ENCODE measurements at regions not wholly inside any gene's neighbourhood (a gene's known extent, or its start where the extent isn't known, plus 50 kb on each side); places are given as distances from the start of the nearest gene placed in this dataset.

DNA sequence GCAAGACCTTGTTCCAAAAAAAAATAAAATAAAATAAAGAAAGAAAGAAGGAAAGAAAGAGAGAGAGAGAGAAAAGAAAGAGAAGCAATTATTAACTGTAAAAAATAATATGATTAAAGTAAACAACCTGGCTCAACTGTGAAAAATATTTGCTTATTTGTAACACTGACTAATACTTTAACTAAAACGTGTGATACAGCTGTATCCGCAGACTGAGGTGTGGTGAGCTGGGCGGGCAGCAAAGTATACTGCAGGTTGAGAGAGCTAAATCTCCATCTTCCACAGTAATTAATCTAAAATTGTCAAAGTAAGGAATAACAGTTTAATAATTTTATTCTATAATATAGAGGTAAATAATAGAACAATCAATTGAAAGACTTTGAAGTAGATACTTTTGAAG is 145.5 kb upstream of the FAM241A start:
- H3K9me3 Mint-ChIP-seq (ENCODE audit: unreplicated experiment) = no peaks in the 10 kb centered on the region
- H3K27ac Mint-ChIP-seq (ENCODE audit: unreplicated experiment) = no peak overlapping the region
- TF ChIP-seq CTCF (IDR thresholded peaks at IDR 0.05; ENCODE audit: unreplicated experiment) = no peak
- peaks cover 1% of the 10 kb centered on the region for H3K27me3 Mint-ChIP-seq (ENCODE audit: unreplicated experiment)
- H3K36me3 Mint-ChIP-seq (ENCODE audit: low read depth, unreplicated experiment) = peaks cover 5% of the 10 kb centered on the region
- DNase-seq (ENCODE audit: low spot score) = no peak
- H3K4me3 Mint-ChIP-seq (ENCODE audit: unreplicated experiment) = no peak overlapping the region
- peaks cover 4% of the 10 kb centered on the region for H3K4me1 Mint-ChIP-seq (ENCODE audit: unreplicated experiment)

DNA sequence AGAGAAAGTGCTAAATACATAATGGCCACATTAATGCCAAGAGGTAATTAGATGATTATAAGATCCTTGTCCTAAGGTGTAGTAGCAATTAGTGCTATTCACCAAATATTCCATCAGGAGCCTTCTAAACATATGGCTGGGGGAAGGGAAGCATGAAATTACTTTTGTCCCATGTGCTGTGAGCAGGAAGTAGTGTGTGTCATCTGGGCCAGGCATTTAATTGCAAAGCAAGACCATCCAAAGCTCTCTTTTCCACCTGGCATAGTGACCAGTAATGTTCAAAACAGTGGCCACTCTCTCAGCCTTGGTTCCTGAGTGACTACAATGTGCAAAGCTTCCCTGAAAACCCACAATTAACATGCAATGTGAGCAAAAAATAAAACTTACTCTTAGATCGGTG is 144.2 kb upstream of the FAM241A start:
- no peak overlapping the region for H3K27ac Mint-ChIP-seq (ENCODE audit: unreplicated experiment)

GRCh38 chr4:112002248-112002661 is 143.0 kb upstream of the FAM241A start:
- Mint-ChIP-seq H3K27me3 (ENCODE audit: unreplicated experiment) (no peaks in the 10 kb centered on the region), H3K4me3 (ENCODE audit: unreplicated experiment) (no peak overlapping the region), H3K27ac (ENCODE audit: unreplicated experiment) (no peak overlapping the region), H3K36me3 (ENCODE audit: low read depth, unreplicated experiment) (peaks cover 5% of the 10 kb centered on the region), H3K4me1 (ENCODE audit: unreplicated experiment) (no peaks in the 10 kb centered on the region), H3K9me3 (ENCODE audit: unreplicated experiment) (no peaks in the 10 kb centered on the region)
- DNase-seq (ENCODE audit: low spot score) = no peak
- TF ChIP-seq CTCF (IDR thresholded peaks at IDR 0.05; ENCODE audit: unreplicated experiment) = no peak

More for the DNA sequence above, 144.2 kb upstream of the FAM241A start:
- Mint-ChIP-seq H3K36me3 (ENCODE audit: low read depth, unreplicated experiment) (peaks cover 5% of the 10 kb centered on the region), H3K4me3 (ENCODE audit: unreplicated experiment) (no peak overlapping the region), H3K9me3 (ENCODE audit: unreplicated experiment) (no peaks in the 10 kb centered on the region), H3K27me3 (ENCODE audit: unreplicated experiment) (no peaks in the 10 kb centered on the region), H3K4me1 (ENCODE audit: unreplicated experiment) (peaks cover under 1% of the 10 kb centered on the region)
- TF ChIP-seq CTCF (IDR thresholded peaks at IDR 0.05; ENCODE audit: unreplicated experiment) = no peak
- no peak for DNase-seq (ENCODE audit: low spot score)

- Mint-ChIP-seq H3K4me1 (ENCODE audit: unreplicated experiment) (no peaks in the 10 kb centered on the region), H3K27ac (ENCODE audit: unreplicated experiment) (no peak overlapping the region), H3K36me3 (ENCODE audit: low read depth, unreplicated experiment) (peaks cover 5% of the 10 kb centered on the region), H3K9me3 (ENCODE audit: unreplicated experiment) (no peaks in the 10 kb centered on the region), H3K27me3 (ENCODE audit: unreplicated experiment) (no peaks in the 10 kb centered on the region), H3K4me3 (ENCODE audit: unreplicated experiment) (no peak overlapping the region)
- no peak for DNase-seq (ENCODE audit: low spot score)
- no peak for TF ChIP-seq CTCF (IDR thresholded peaks at IDR 0.05; ENCODE audit: unreplicated experiment)
Observed at GRCh38 chr4:112003231-112003907, 141.9 kb upstream of the FAM241A start.

- no peak overlapping the region for H3K4me3 Mint-ChIP-seq (ENCODE audit: unreplicated experiment)
- no peak overlapping the region for H3K27ac Mint-ChIP-seq (ENCODE audit: unreplicated experiment)
- H3K4me1 Mint-ChIP-seq (ENCODE audit: unreplicated experiment) = no peaks in the 10 kb centered on the region
- no peaks in the 10 kb centered on the region for H3K36me3 Mint-ChIP-seq (ENCODE audit: low read depth, unreplicated experiment)
- H3K27me3 Mint-ChIP-seq (ENCODE audit: unreplicated experiment) = no peaks in the 10 kb centered on the region
- DNase-seq (ENCODE audit: low spot score) = no peak
- no peak for TF ChIP-seq CTCF (IDR thresholded peaks at IDR 0.05; ENCODE audit: unreplicated experiment)
- no peaks in the 10 kb centered on the region for H3K9me3 Mint-ChIP-seq (ENCODE audit: unreplicated experiment)
Observed at GRCh38 chr4:112005027-112005426, 140.2 kb upstream of the FAM241A start.
